C4-2B (cell line): ENCODE measurements at regions not wholly inside any gene's neighbourhood (a gene's known extent, or its start where the extent isn't known, plus 50 kb on each side); places are given as distances from the start of the nearest gene placed in this dataset.

ENCODE experiments used
- ZFX ChIP-seq: fragments of 450-650 bp; IDR thresholded peaks from 2 replicates; pipeline ENCODE4 v1.6.1; 2017
- TF ChIP-seq, protein P1 (sequence below): fragments of 450-650 bp; conservative IDR thresholded peaks from 2 replicates; pipeline ENCODE4 v1.5.1; 2017; ENCODE audit warnings: mild to moderate bottlenecking

DNA sequence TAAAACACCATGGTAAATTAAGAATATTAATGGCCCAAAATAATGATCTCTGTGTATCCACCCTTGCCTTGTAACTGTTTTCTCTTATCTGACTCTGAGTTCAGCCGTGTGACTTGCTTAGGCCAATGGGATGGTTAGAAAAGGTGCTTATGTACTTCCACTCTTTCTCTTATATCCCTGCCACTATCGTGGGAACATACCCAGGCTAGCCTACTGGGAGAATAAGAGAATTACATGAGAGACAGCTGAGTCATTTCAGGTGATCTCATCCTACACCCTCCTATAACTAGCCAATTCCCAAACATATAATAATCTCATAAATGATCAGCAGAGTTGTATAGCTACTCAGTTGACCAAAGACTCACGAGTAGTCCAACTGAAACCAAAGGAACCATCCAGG is 98.3 kb upstream of the ABI3BP start:
- TF ChIP-seq, protein P1, sequence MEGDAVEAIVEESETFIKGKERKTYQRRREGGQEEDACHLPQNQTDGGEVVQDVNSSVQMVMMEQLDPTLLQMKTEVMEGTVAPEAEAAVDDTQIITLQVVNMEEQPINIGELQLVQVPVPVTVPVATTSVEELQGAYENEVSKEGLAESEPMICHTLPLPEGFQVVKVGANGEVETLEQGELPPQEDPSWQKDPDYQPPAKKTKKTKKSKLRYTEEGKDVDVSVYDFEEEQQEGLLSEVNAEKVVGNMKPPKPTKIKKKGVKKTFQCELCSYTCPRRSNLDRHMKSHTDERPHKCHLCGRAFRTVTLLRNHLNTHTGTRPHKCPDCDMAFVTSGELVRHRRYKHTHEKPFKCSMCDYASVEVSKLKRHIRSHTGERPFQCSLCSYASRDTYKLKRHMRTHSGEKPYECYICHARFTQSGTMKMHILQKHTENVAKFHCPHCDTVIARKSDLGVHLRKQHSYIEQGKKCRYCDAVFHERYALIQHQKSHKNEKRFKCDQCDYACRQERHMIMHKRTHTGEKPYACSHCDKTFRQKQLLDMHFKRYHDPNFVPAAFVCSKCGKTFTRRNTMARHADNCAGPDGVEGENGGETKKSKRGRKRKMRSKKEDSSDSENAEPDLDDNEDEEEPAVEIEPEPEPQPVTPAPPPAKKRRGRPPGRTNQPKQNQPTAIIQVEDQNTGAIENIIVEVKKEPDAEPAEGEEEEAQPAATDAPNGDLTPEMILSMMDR, result no peak
- no peak for TF ChIP-seq ZFX
